ENCODE measurements at regions not wholly inside any gene's neighbourhood (a gene's known extent, or its start where the extent isn't known, plus 50 kb on each side); places are given as distances from the start of the nearest gene placed in this dataset.

DNA sequence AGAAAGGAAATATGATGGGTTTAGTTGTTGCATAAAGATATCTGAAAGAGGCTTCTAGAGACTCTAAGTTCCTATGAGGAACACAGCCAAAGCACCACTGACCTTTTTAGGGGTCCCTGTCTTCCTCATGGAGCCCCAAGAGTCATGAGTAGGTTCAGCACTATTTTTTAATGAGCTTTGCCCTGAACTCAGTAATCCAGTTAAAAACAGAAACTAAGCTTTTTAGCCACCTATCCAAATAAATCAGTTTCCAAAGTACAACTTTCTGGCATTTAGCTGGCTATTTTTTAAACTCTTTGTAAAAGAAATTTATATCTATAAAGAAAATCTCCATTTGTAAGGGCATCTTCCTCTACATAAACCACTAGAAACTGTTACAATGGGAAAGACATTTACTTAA, 241.8 kb upstream of the UBASH3B start:
- Histone ChIP-seq H3K23ac (ENCODE audit: insufficient read length) (no peak overlapping the region), H3K4me2 (ENCODE audit: insufficient read depth in 1 of 2, low read depth in 2 of 2, low read length in 2 of 2) (no peak overlapping the region), H3K14ac (ENCODE audit: insufficient read length) (no peak overlapping the region), H2BK15ac (ENCODE audit: low read length) (no peak overlapping the region), H3K4ac (replicated peaks; ENCODE audit: insufficient read length, low read depth, low read length) (no peak overlapping the region), H3K27me3 (replicated peaks in 1 of 4; ENCODE audit: control insufficient read depth in 3 of 4, extremely low read depth in 1 of 4, insufficient read depth in 3 of 4, low read length in 3 of 4) (no peaks in the 10 kb centered on the region), H3K23me2 (ENCODE audit: low read depth, low read length) (no peaks in the 10 kb centered on the region), H4K8ac (ENCODE audit: extremely low read depth, insufficient read depth, low read length) (no peak overlapping the region), H2BK12ac (ENCODE audit: low read depth, low read length) (no peak overlapping the region), H3K9me3 (ENCODE audit: insufficient read depth in 2 of 2, low read depth in 1 of 2, low read length in 1 of 2) (peaks cover 5 to 11% of the 10 kb centered on the region in 2 experiments; a peak in 2 of 4 replicates), H3K18ac (ENCODE audit: extremely low read depth, low read length) (no peak overlapping the region), H2BK5ac (ENCODE audit: low read depth, low read length) (no peak overlapping the region), H2AK5ac (ENCODE audit: low read depth, low read length) (no peak overlapping the region), H4K91ac (replicated peaks; ENCODE audit: insufficient read length, low read length) (no peak overlapping the region), H2AFZ (ENCODE audit: low read length) (no peak overlapping the region), H3K56ac (replicated peaks; ENCODE audit: insufficient read length, low read depth, low read length) (no peak overlapping the region), H3K79me1 (ENCODE audit: low read depth, low read length) (no peaks in the 10 kb centered on the region), H3K9ac (replicated peaks in 1 of 4; ENCODE audit: extremely low read depth in 1 of 4, low read depth in 3 of 4, low read length in 3 of 4) (no peak overlapping the region), H2BK20ac (ENCODE audit: low read length) (no peak overlapping the region), H3K36me3 (ENCODE audit: control insufficient read depth in 2 of 4, insufficient read depth in 4 of 4, low read length in 3 of 4) (peaks cover 0 to 3% (median 0%) of the 10 kb centered on the region in 4 experiments; a peak in 1 of 8 replicates), H4K20me1 (replicated peaks in 1 of 2; ENCODE audit: control insufficient read depth in 1 of 2, insufficient read depth in 2 of 2, low read length in 2 of 2) (no peaks in the 10 kb centered on the region), H3K79me2 (ENCODE audit: control insufficient read depth in 1 of 2, insufficient read depth in 2 of 2, low read length in 2 of 2) (no peaks in the 10 kb centered on the region), H3K27ac (ENCODE audit: low read depth, low read length) (no peak overlapping the region), H2BK120ac (replicated peaks; ENCODE audit: low read depth, low read length) (no peak overlapping the region), H3K4me3 (ENCODE audit: extremely low read depth in 1 of 4, insufficient read depth in 2 of 4, low read depth in 3 of 4, low read length in 4 of 4) (no peak overlapping the region), H3K4me1 (replicated peaks in 1 of 4; ENCODE audit: control insufficient read depth in 3 of 4, insufficient read depth in 4 of 4, low read length in 3 of 4) (peaks cover 0 to 6% (median 0%) of the 10 kb centered on the region in 4 experiments; a peak in 2 of 7 replicates), H4K5ac (ENCODE audit: insufficient read length, low read depth, low read length) (no peak overlapping the region)
- DNase-seq (ENCODE audit: low read depth in 1 of 2, low spot score in 2 of 2) (no peak), FAIRE-seq (no peak)
- ChIA-PET POLR2A (ENCODE audit: partially characterized antibody) (no interaction called here), CTCF (ENCODE audit: partially characterized antibody) (interaction anchor here (0.5 to 1.2 kb wide), 5 partner anchors 9 to 746 kb away, joined by 3 to 6 read pairs (median 4); no protein-coding TSS in a partner anchor)
- TF ChIP-seq CBX5 (IDR thresholded peaks at IDR 0.05; ENCODE audit: low read depth, low read length) (no peak), PHF8 (conservative IDR thresholded peaks at IDR 0.05; ENCODE audit: low read depth, low read length) (no peak), JUN (IDR thresholded peaks at IDR 0.05; ENCODE audit: low read depth, low read length) (no peak), NRF1 (IDR thresholded peaks at IDR 0.05; ENCODE audit: low read depth, low read length) (no peak), CBX8 (IDR thresholded peaks at IDR 0.05; ENCODE audit: borderline replicate concordance, low read depth, low read length) (no peak), TAF1 (IDR thresholded peaks at IDR 0.05; ENCODE audit: low read depth, low read length) (no peak), CREB1 (IDR thresholded peaks at IDR 0.05) (no peak), POLR2A (IDR thresholded peaks at IDR 0.05; ENCODE audit: control extremely low read depth in 1 of 2, low read depth in 2 of 2, low read length in 2 of 2) (no peak), HDAC6 (IDR thresholded peaks at IDR 0.05; ENCODE audit: low read depth, low read length) (no peak), KDM4A (IDR thresholded peaks at IDR 0.05; ENCODE audit: low read depth, low read length, severe bottlenecking) (no peak), CHD1 (IDR thresholded peaks at IDR 0.05; ENCODE audit: low read depth, low read length) (no peak), BRCA1 (IDR thresholded peaks at IDR 0.05; ENCODE audit: low read depth, low read length) (no peak), POU5F1 (IDR thresholded peaks at IDR 0.05; ENCODE audit: low read depth, low read length) (no peak), SP4 (IDR thresholded peaks at IDR 0.05; ENCODE audit: low read length) (no peak)

All from H1 (cell line).